NCI-H1105 (cell line): ENCODE measurements at regions not wholly inside any gene's neighbourhood (a gene's known extent, or its start where the extent isn't known, plus 50 kb on each side); places are given as distances from the start of the nearest gene placed in this dataset.

ENCODE experiments used
- DNase-seq: peaks from one replicate; lab custom pipeline; 2025; lab: John Stamatoyannopoulos, UW

GRCh38 chr6:84462698-84463097, 235.3 kb upstream of the CEP162 start:
- no peak for DNase-seq

DNA sequence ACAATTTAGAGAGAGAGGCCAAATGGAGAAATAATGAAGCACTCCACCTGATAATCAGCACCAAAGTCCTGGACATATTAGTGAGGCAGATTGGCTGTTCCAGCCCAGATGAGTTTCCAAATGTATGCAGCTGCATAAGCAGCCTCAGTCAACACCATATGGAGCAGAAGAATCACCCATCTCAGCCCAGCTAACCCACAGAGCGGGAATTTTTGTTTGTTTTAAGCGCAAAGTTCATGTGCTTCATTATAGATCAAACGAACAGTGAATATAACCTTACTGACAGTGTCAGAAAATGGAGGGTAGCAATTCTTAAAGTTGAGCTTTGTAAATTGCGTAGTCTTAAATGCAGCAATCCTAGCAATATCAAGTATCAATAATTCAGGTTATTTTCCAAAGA, 234.0 kb upstream of the CEP162 start:
- no peak for DNase-seq

DNA sequence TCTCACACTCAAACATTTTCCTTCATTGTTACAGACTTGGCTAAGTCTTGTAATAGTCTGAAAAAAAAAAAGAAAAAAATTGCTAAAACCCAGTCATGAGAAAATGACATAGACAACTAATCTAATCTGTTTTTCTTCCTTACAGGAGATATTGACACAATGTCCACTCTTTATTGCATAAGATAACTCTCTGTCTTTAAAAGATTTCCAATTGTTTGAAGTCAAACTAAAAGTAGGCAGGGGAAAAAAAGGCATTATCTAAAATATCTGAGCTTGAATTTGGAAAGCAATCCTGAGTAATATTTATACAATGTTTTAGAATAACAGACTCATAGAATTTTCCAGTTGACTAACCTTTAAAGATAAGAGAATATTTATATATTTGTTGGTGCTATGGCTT, 233.0 kb upstream of the CEP162 start:
- DNase-seq: no peak

GRCh38 chr6:84459401-84459800, 232.0 kb upstream of the CEP162 start:
- DNase-seq: no peak

DNA sequence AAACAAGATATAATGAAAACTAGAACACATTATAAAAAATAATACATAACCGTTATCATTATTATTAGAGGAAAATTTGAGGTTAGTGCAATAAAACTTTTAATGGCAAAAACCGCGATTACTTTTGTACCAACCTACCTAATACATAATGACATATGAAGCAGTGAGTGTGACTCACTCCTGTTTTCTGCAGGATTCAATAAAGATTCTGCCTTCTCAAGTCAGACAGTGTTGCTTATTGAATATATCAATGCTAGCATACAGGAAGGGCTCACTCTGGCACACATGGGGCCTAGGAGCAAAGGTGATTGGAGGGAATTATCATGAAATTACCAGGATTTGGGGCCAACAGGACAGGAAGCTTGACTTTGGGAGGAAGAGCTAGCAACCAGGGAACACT, 230.8 kb upstream of the CEP162 start:
- DNase-seq: no peak

- DNase-seq: no peak
These were observed 229.8 kb upstream of the CEP162 start for GRCh38 chr6:84457276-84457675.

GRCh38 chr6:84456803-84457202, 229.4 kb upstream of the CEP162 start:
- no peak for DNase-seq

GRCh38 chr6:84455511-84456029, 228.1 kb upstream of the CEP162 start:
- no peak for DNase-seq

- no peak for DNase-seq
These were observed 226.1 kb upstream of the CEP162 start for GRCh38 chr6:84453499-84453898.

DNA sequence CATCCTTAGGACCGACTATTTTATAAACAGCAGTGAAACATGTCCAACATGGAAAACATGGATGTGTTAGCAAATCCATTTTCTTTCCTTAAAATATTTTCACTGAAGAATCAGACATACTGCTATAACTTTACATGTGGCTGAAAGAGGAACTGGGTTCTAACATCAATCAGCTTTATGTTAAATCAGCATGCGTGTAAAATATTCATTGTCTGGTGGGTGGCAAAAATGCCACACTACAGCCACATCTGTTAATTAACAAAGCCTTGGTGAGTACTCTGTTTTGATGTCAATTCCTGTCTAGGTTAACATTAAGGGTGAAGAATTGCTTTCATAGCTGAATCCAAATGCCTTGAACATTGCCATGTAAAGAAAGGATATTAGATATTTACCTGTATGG, 222.6 kb upstream of the CEP162 start:
- no peak for DNase-seq

DNA sequence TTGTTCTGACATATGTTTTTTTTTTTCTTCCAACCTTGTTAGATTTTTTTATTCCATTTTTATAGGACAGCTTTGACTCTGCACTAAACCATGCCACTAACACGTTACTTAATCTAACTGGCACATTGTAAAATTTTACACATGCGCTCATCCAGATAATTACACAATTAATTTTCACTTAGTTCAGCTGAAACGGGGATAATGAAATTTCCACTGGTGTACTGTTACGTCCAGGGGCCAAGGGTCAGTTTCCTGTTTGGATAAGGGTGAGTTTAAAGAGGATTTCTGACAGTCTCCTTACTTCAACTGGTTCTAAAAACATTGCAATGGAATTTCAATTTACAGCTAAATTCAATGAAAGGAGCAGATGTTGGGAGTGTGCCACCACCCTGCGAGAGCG, 221.8 kb upstream of the CEP162 start:
- DNase-seq: no peak

- DNase-seq: no peak
These were observed 220.9 kb upstream of the CEP162 start for GRCh38 chr6:84448331-84448730.

DNA sequence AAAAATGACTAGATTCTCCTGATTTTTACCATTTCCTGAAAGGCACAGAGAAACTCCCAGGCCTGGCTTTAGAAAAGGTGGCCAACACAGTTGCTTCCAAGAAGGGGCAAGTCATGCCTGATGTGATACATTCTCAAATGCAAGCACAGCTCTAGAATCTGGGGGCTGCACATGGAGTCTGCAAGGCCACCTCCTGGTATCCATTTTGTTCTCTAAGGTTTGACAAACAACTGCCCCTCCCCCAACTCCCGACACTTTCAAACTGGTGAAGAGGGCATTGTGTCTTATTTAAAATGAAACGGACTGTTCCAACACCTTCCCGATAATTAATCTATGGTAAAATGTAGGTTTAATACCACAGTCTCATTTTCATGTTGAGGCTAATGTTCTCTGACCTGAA, 220.2 kb upstream of the CEP162 start:
- DNase-seq: no peak

GRCh38 chr6:84445068-84445467, 217.6 kb upstream of the CEP162 start:
- DNase-seq: no peak

GRCh38 chr6:84442208-84442607, 214.8 kb upstream of the CEP162 start:
- DNase-seq: no peak

DNA sequence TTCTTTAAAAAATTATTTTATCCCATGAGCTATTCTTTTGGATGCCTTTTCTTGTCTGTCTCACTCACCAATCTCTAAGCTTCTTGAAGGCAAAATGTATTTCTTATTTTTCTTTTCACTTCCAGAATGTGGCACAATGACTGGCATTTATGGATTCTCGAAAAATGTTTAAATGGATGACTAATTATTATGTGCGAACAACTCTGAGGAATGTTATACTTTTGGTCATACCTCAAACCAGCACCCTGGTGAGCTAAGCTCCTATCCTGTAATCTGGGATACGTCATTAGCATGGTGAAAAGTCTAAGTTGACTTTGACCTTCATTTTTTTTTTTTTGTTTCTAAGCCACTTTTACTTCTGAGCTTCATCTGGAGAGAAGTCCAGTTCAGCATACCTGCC, 214.0 kb upstream of the CEP162 start:
- DNase-seq: no peak

DNA sequence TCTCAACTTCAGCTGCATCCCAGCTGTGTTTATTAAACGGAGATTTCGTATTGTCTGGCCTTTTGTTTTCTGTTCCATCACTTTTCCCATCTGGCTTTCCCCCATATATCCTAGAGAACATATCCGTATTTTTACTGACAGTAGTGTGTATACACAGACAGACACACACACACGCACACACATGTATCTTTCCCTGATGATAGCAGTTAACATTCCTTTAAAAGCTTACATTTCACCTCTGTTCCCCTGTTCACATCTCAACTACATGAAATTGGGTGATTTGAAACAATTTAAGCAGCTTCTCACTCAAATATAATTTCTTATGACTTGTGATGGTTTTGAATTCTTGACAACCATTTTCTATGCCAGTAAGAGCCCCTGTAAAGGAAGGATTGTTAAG, 207.1 kb upstream of the CEP162 start:
- no peak for DNase-seq

DNA sequence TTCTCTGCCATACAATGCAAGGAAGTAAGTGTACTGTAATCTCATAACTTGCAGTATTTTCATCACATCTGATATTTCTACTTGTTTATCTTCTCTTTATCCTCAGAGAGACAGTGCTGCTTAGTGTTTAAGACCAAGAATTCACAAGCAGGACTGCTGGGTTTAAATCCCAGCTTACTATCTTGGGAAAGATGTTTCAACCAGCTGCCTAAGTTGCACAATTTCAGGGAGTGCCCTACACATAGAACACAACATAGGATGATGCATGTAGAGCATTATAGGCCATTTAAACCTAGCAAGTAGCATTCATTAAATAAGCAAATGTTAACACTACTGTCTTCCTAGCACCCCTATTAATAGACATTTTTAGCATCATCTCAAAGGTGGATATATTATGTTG, 205.2 kb upstream of the CEP162 start:
- no peak for DNase-seq

DNA sequence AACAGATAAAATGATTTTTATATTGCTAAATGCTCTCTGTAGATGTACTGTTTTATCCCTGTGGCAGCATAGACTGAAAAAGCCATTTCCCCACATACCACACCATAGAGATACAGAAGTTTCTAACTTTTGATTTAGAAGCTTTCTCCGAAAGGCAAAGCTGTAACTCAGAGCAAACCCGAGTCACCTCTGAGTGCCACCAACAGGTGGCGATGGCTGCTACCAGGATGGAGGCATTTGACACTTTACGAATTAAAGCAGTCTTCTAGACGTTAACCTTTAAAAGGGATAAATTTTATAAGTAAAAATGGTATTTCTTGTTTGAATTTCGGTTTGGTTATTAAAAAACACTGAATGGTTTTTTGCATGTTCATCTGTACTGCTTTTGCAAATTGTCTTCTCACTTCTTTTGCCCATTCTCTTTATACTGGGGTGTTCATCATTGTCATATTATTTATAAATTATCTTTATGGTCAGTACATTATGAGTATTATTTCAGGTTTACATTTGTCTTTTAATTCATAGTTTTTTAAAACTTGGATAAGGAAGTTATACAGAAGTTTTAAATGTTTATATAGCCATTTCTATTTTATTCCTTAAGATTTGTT, 201.0 kb upstream of the CEP162 start:
- peak; percentile 5 for DNase-seq

DNA sequence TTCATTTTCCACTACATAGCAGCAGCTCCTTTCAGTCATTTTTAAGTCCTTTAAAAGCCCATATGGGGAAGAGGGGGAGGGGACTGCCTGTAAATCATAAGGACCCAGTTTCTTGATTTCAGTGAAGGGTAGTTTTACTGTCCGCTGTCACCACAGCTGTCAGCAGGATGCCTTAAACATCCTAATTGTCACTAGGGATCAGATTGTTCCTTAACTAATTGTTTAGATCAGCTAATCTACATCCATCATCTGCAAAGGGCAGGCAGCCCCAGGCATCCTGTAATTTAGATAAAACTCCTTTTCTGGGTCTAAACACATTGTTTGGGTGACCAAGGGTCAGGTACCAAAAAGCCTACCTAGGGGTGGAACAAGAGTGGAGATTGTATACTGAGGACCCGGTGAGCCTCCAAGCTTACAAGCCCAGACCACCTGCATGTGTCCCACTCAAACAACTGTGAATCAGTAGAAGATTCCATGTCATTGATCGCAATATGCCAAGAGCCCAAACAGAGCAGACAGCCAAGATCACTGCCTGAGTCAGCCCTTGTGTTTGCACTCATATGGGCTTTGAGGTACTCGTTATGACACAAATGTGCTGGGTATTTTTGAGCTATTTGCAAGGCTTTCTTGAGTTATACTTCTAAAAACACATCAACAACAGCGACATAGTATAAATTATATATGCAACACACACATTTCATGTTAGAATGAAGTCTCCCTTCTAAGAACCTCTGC, 198.7 kb upstream of the CEP162 start:
- DNase-seq: no peak

GRCh38 chr6:84424956-84425355, 197.5 kb upstream of the CEP162 start:
- no peak for DNase-seq

DNA sequence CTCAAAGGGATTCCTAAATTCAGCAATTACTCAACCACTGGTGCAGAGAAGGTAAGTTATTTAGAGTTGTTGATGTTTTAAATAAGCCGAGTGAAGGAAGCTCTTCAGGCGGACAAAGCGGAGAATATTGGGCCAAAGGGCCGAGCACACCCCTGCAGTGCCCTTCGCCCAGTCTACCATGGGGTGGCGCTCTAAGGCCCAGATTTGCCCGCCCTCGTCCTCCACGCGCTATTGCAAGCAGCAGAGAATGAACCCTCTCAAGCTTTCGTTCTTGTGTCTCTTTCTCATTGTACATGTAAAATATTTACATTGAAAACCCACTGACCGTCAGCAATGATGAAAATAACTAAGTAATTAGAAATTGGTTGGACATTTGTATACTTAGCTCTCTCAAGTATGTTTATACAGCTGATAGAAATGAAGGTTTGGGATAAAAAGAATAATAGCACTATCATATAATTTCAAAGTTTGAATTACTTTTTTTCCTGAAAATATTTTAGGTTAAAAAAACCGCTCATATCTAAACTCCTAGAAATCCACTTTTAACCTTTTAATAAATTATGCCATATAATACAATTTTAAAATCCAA, 195.0 kb upstream of the CEP162 start:
- no peak for DNase-seq

GRCh38 chr6:84421031-84421430, 193.6 kb upstream of the CEP162 start:
- DNase-seq: no peak
